ENCODE measurements at regions not wholly inside any gene's neighbourhood (a gene's known extent, or its start where the extent isn't known, plus 50 kb on each side); places are given as distances from the start of the nearest gene placed in this dataset.

- Histone ChIP-seq H3K27me3 (peaks cover 5% of the 10 kb centered on the region), H3K4me1 (no peaks in the 10 kb centered on the region), H3K9me3 (no peaks in the 10 kb centered on the region), H3K36me3 (no peaks in the 10 kb centered on the region), H3K4me3 (replicated peaks in 1 of 3) (no peak overlapping the region), H3K27ac (no peak overlapping the region)
- intact Hi-C loops (cut with DNase I): no loop called here
- WGBS, 2 donors: 82 to 93% methylated on average over 7 of the region's 7 CpGs
- no peak for DNase-seq
- TF ChIP-seq, protein P1, sequence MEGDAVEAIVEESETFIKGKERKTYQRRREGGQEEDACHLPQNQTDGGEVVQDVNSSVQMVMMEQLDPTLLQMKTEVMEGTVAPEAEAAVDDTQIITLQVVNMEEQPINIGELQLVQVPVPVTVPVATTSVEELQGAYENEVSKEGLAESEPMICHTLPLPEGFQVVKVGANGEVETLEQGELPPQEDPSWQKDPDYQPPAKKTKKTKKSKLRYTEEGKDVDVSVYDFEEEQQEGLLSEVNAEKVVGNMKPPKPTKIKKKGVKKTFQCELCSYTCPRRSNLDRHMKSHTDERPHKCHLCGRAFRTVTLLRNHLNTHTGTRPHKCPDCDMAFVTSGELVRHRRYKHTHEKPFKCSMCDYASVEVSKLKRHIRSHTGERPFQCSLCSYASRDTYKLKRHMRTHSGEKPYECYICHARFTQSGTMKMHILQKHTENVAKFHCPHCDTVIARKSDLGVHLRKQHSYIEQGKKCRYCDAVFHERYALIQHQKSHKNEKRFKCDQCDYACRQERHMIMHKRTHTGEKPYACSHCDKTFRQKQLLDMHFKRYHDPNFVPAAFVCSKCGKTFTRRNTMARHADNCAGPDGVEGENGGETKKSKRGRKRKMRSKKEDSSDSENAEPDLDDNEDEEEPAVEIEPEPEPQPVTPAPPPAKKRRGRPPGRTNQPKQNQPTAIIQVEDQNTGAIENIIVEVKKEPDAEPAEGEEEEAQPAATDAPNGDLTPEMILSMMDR (IDR thresholded peaks at IDR 0.05): no peak
- TF ChIP-seq POLR2A (IDR thresholded peaks at IDR 0.05): no peak
These were observed 118.9 kb downstream of the TMEM174 start for GRCh38 chr5:73291873-73292272.

GRCh38 chr5:73290242-73290641 is 117.2 kb downstream of the TMEM174 start:
- Histone ChIP-seq H3K4me3 (replicated peaks in 1 of 3) (no peak overlapping the region), H3K27me3 (no peaks in the 10 kb centered on the region), H3K4me1 (no peaks in the 10 kb centered on the region), H3K9me3 (no peaks in the 10 kb centered on the region), H3K36me3 (no peaks in the 10 kb centered on the region), H3K27ac (no peak overlapping the region)
- intact Hi-C loops (cut with DNase I): no loop called here
- WGBS, 2 donors: 83 to 91% methylated on average over 3 of the region's 3 CpGs
- DNase-seq: no peak
- no peak for TF ChIP-seq POLR2A (IDR thresholded peaks at IDR 0.05)
- TF ChIP-seq, protein P1 (IDR thresholded peaks at IDR 0.05): no peak

DNA sequence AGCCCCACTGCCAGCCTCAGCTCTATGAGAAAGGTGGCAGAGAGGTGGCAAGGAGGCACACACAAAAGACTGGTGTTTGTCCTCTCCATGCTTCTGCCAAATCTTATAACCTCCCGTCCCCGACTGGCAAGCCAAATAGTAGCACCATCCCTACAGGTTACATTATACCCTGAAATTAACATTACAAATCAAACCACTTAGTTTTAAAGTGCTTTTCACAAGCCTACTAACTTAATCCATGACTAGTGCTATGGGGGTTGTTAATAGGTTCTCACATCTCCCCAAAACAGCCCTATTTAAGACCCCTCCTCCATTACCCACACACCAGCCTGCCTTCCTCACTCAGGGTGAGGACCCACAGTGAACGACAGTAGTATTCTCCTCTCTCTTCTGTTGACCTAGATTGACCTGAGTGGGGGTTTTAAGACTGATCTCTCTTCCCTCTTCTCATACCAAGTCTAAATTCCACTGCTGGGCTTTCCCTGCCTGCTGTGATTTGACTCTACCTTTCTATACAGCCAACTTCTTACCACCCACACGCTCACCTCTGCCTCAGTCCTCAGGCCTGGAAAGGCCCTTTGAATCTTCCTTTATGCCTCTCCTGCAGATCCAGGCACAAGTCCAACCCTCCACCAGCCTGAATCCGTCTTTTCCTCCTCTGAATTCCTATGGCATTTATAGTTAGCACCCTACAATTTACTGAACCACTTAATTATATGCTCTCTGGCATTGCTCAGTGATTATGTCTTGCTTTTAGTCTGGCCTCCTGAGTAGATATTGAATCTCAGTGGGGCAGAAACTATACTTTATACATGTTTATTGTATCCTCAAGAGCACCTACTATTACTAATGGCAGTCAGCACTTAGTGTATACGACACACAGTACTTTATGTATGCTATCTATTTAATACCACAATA is 116.1 kb downstream of the TMEM174 start:
- Histone ChIP-seq H3K4me3 (replicated peaks in 1 of 3) (no peak overlapping the region), H3K9me3 (no peaks in the 10 kb centered on the region), H3K36me3 (no peaks in the 10 kb centered on the region), H3K27me3 (no peaks in the 10 kb centered on the region), H3K27ac (no peak overlapping the region), H3K4me1 (peaks cover 0 to 11% of the 10 kb centered on the region in 2 donors)
- no peak for DNase-seq
- intact Hi-C loops (cut with DNase I): no loop called here
- TF ChIP-seq, protein P1 (IDR thresholded peaks at IDR 0.05): no peak
- no peak for TF ChIP-seq POLR2A (IDR thresholded peaks at IDR 0.05)
- 82 to 86% methylated on average over 6 of the region's 6 CpGs for WGBS, 2 donors

GRCh38 chr5:73286896-73287295 is 113.9 kb downstream of the TMEM174 start:
- Histone ChIP-seq H3K36me3 (no peaks in the 10 kb centered on the region), H3K27me3 (no peaks in the 10 kb centered on the region), H3K4me3 (replicated peaks in 1 of 3) (no peak overlapping the region), H3K27ac (no peak overlapping the region), H3K9me3 (no peaks in the 10 kb centered on the region), H3K4me1 (peaks cover 15 to 33% of the 10 kb centered on the region in 2 donors)
- intact Hi-C loops (cut with DNase I): no loop called here
- TF ChIP-seq, protein P1 (IDR thresholded peaks at IDR 0.05): no peak
- TF ChIP-seq POLR2A (IDR thresholded peaks at IDR 0.05): no peak
- 95 to 97% methylated on average over 1 of the region's 1 CpG for WGBS, 2 donors
- DNase-seq: no peak

GRCh38 chr5:73284985-73285384 is 112.0 kb downstream of the TMEM174 start:
- WGBS, 2 donors: 87 to 96% methylated on average over 3 of the region's 3 CpGs
- TF ChIP-seq, protein P1 (IDR thresholded peaks at IDR 0.05): no peak
- TF ChIP-seq POLR2A (IDR thresholded peaks at IDR 0.05): no peak

More at GRCh38 chr5:73284985-73285384, 112.0 kb downstream of the TMEM174 start:
- peaks cover 34 to 52% of the 10 kb centered on the region in 2 donors for H3K4me1 ChIP-seq
- H3K4me3 ChIP-seq (replicated peaks in 1 of 3): no peak overlapping the region
- H3K36me3 ChIP-seq: no peaks in the 10 kb centered on the region
- no peaks in the 10 kb centered on the region for H3K27me3 ChIP-seq
- H3K9me3 ChIP-seq: no peaks in the 10 kb centered on the region
- intact Hi-C loops (cut with DNase I): no loop called here
- no peak for DNase-seq
- no peak overlapping the region for H3K27ac ChIP-seq
